GM12892 (cell line): ENCODE measurements at regions not wholly inside any gene's neighbourhood (a gene's known extent, or its start where the extent isn't known, plus 50 kb on each side); places are given as distances from the start of the nearest gene placed in this dataset.

Source experiments
- POLR2AphosphoS5 ChIP-seq: IDR thresholded peaks from 2 replicates; pipeline ENCODE4 v1.6.1; 2011; ENCODE audit warnings: low read depth, low read length, control low read depth
- TAF1 ChIP-seq: IDR thresholded peaks from 2 replicates; pipeline ENCODE4 v1.6.1; 2011; ENCODE audit warnings: low read depth, mild to moderate bottlenecking, control low read depth, low read length, borderline replicate concordance

DNA sequence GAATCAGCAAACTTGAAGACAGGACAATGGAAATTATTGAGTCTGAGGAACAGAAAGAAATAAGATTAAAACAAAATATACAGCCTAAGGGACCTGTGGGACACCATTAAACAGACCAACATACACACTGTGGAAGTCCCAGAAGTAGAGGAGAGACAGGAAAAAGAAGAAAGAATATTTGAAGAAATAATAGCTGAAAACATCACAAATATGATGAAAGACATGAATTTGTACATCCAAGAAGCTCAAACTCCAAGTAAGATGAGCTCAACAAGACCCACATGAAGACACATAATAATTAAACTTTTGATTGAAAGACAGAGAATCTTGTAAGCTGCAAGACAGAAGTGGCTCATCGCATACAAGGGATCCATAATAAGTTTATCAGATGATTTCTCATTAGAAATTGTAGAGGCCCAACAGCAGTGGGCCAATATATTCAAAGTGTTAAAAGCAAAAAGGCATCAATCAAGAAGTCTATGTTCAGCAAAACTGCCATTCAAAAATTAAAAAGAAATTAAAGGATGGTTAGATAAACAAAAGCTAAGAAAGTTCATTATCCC is 311.3 kb upstream of the ADGRL2 start:
- TF ChIP-seq POLR2AphosphoS5 (no peak), TAF1 (no peak)
